Left colon (tissue), 2 donors: ENCODE measurements at regions not wholly inside any gene's neighbourhood (a gene's known extent, or its start where the extent isn't known, plus 50 kb on each side); places are given as distances from the start of the nearest gene placed in this dataset.
"Not testable (repeated sequence)": the region's sequence is repeated elsewhere in the genome, so short reads cannot be mapped to it uniquely, and the experiment has no call there.

Experiments used
- ATAC-seq: fragments of 200-7000 bp; cut with Tn5 transposase; one replicate; pipeline ENCODE4 v1.9.1; 2020; ENCODE audit warnings: mild to moderate bottlenecking, moderate library complexity
- DNase-seq, 2 donors: peaks; one replicate each; pipeline ENCODE4 v3.0.0-alpha.2; 2020
- intact Hi-C, 2 donors: fragments of 100-400 bp; cut with DNase I in 1 of 2; cut with micrococcal nuclease in 1 of 2; formaldehyde crosslinking; loops; one replicate each; pipeline versions ENCODE4 v1.11.2 to v1.14.0; 2022; cut with DNase I, micrococcal nuclease
- donor health status: DM: no; HTN: no; CAD: no.
- donor health status: DM: yes; HTN: yes; CAD: no.

DNA sequence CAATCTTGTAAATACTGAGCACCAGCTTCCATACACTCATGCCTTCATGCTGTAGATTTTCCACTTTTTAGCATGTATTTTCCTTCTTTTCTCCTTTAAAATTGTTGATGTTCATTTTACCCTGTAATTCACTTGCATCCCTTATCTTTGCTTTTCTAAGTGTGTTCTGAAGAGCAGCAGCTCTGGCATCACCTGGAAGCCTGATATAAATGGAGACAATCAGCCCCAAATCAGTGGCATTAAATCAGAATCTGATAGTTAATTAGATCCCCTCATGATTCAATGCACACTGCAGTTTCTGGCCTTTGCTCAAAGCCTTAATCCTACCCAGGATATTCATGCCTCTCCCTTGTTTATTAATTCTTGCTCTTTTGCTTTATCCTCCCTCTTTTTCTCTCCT is 942.4 kb downstream of the XPNPEP1 start:
- intact Hi-C loops = no loop called here
- DNase-seq (no peak), ATAC-seq (no peak)

DNA sequence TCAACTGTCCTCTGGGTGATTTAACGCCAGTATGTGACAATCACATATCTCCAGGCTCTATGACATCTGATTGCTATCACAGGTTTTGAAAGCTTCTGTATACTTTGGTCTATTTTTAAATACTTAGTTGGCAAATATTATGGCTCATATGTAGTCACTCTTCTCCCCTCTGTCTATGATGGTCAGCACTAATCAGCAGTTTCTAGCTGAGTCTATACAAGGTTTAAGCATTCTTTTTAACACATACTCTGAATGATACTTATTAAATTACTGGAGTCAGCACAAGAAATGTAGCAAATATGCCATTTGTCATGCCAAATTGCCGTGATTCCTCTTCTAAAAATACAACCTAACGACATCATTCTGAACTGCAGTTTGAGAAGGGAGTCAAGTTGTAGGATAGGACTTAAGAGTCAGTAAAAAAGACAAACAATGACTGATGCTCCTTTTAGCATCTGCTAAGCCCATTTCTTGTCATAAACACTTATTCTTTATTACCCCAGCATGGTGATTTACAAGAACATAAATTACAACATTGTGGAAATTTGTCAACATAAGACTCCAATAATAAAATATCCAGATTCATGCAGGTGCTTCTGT is 947.8 kb downstream of the XPNPEP1 start:
- intact Hi-C loops = no loop called here
- no peak for ATAC-seq
- DNase-seq = no peak

DNA sequence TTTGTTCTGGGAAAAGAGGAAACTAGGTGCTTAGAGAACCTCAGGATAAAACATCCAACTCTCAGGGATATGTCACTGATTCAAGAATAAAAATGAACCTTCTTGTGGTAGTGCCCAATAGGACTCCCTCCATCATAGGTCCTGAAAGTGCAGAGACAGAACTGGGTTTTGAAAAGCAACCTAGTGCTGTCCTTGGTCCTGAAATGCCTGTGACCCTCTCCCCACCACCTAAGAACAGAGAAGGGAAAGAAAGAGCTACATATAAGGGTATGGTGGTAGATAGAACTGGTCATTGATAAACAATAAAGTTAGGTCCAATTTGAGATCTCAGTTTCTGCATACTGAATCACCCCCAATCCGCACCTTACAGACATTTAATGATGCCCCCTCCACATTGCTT is 953.3 kb downstream of the XPNPEP1 start:
- DNase-seq (no peak), ATAC-seq (no peak)
- intact Hi-C loops = no loop called here

DNA sequence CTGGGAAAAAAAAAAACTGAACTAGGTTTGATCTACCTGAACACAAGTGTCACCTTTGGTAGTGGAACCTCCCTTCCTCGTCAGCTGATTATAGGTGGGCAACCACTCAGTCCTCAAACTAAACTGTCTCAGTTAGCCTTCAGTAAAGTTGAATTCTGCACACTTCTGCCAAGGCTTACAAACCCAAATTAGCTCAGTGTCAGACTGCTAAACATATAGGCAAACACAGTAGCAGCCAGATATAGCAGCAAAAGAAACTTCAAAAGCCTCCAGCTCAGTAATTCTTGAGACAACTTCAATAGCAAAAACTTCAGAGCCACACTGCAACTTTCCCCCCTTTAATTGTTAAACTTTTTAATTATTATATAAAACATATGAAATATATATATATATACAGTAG is 956.9 kb downstream of the XPNPEP1 start:
- intact Hi-C loops = no loop called here
- ATAC-seq (no peak), DNase-seq (no peak)

GRCh38 chr10:108966005-108966404 is 957.3 kb downstream of the XPNPEP1 start:
- intact Hi-C loops = no loop called here
- no peak for DNase-seq
- ATAC-seq = no peak

GRCh38 chr10:108962172-108962571 is 961.1 kb downstream of the XPNPEP1 start:
- intact Hi-C loops = no loop called here
- ATAC-seq = no peak
- no peak for DNase-seq

DNA sequence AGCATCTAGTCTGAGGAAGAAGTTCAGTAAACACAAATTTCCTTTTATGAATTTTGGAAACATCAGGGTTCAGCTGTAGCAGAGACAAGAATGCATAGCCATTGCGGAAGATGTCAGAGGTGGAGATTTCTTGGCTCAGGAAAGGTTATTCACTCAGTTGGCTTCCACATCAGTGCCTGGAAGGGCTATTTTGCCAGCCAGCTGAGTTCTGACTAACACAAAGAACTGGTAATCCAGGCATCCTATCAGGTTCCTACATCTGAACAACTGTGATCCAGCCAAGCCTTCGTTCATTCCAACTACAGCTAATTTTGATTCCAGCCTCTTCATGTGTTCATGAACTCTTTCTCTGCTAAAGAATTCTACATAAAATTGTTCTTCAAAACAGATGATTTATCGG is 965.6 kb downstream of the XPNPEP1 start:
- ATAC-seq (no peak), DNase-seq (no peak)
- intact Hi-C loops = no loop called here

DNA sequence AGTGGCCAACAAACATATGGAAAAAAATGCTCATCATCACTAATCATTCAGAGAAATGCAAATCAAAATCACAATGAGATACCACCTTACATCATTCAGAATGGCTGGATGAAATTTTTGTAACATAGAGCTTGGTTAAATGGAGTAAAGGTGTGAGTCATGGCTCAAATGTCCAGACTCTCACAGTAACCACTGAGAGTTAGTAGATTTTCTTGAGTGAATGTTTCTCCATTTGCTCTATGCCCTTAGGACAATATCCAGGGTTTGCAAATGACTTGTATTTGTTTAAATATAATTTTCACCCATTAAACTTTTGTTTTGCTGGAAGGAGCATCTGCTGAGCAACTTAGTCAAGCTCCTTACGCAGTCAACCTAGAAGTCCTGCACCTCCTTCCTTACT is 967.2 kb downstream of the XPNPEP1 start:
- DNase-seq (no peak), ATAC-seq (no peak)
- intact Hi-C loops = no loop called here

DNA sequence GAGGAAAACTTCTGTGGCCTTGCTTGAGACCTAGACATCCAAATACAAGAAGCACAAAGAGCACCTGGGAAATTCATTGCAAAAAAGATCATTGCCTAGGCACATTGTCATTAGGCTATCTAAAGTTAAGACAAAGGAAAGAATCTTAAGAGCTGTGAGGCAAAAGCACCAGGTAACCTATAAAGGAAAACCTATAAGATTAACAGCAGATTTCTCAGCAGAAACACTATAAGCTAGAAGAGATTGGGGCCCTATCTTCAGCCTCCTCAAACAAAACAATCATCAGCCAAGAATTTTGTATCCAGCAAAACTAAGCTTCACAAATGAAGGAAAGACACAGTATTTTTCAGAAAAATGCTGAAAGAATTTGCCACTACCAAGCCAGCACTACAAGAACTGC is 1003.3 kb downstream of the XPNPEP1 start:
- ATAC-seq, DNase-seq, intact Hi-C loops: not testable (repeated sequence)

GRCh38 chr10:108913300-108913699 is 1010.0 kb downstream of the XPNPEP1 start:
- DNase-seq (no peak), ATAC-seq (no peak)
- intact Hi-C loops = no loop called here

GRCh38 chr10:108911814-108912541 is 1011.3 kb downstream of the XPNPEP1 start:
- intact Hi-C loops = no loop called here
- ATAC-seq (peak; percentile 71), DNase-seq (peak; percentile 41 to 55)

GRCh38 chr10:108908096-108908495 is 1015.2 kb downstream of the XPNPEP1 start:
- ATAC-seq (no peak), DNase-seq (no peak)
- intact Hi-C loops = no loop called here

- intact Hi-C loops = no loop called here
- DNase-seq (no peak), ATAC-seq (no peak)
These were observed 1017.5 kb downstream of the XPNPEP1 start for GRCh38 chr10:108905821-108906220.

DNA sequence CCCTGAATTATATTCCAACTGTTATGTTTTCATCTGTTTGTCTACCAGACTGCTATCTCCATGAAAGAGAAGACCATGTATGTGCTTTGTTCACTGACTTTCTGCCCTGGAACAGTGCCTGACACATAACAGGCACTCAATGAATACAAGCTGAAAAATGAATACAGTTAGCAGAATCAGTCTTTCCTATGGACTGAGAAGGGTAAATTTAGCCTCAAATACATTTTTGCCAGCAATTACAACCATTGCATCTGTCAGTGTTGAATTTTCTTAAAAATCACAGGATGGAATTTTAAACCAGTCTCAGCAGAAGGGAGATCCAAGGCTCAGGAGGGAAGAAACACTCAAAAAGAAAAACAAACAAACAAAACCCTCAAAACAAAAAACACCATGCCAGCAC is 1018.1 kb downstream of the XPNPEP1 start:
- ATAC-seq = no peak
- intact Hi-C loops = no loop called here
- no peak for DNase-seq

GRCh38 chr10:108904163-108904838 is 1019.0 kb downstream of the XPNPEP1 start:
- DNase-seq = no peak
- intact Hi-C loops = no loop called here
- no peak for ATAC-seq

DNA sequence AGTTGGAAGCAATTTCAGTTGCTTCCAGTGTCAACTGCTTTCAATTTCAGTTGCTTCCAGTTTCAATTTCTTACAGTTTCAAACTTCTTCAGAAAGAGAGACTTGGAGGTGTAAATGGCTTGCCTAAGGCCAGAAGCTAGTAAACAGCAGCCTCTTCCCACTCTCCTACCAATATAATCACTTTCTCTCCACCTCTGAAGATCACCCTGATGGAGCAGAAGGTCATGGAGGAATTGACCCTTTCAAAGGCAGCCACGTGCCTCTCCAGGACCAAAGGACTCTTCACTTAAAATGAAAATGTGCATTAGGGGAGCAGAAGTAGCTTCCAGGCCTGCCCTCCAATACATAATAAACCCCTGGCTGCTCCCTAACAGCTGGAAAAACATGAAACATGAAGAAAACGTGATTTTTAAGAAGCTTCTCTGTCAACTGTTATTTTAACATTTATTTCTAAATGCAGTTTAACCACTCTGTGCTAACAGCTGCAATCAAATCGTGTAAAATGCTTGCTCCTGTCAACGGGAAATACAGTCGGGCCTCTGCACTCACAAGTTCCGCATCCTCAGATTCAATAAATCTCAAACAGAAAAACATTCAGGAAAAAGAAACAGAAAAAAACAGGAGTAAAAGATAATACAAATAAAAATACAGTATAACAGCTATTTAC is 1020.6 kb downstream of the XPNPEP1 start:
- no peak for ATAC-seq
- intact Hi-C loops = no loop called here

DNA sequence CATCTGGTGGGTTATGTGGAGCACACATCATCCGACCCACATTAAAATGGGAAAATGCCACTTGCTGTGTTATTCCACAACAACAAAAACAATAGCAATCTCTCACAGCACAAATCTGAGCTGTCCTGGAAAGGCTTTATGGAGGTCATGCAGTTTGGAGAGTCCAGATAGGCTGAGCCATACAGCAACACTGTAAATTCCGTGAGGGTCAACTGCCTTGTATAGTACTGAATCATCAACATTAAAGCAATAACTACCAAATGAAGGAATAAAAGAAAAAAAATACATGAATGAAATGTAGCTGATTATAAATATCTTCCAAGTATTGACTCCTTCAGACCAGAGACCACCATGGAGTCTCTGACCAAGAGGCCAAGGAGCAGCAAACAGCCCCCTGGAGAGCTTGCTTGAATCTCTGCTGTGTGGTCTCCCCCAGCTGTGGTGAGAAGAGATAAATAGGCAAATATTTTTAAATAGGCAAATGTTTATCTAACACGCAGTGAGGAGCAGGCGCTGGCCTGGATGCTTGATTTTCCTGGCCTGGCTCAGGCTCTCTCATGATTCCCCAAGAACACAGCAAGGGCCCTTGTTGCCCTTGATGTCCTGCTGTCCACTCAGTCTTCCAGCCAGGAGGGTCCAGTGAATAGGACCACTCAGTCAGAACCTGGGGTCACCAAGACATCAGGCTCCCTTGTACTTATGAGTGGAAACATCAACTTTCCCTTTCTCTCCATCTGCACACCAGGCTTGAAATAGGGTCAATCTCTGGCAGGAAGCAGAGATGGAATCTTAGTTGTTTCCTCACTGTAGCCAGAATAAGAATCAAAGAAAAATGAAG is 1021.3 kb downstream of the XPNPEP1 start:
- no peak for DNase-seq
- intact Hi-C loops = no loop called here
- ATAC-seq = no peak

More for the DNA sequence above, 1020.6 kb downstream of the XPNPEP1 start:
- DNase-seq = no peak

DNA sequence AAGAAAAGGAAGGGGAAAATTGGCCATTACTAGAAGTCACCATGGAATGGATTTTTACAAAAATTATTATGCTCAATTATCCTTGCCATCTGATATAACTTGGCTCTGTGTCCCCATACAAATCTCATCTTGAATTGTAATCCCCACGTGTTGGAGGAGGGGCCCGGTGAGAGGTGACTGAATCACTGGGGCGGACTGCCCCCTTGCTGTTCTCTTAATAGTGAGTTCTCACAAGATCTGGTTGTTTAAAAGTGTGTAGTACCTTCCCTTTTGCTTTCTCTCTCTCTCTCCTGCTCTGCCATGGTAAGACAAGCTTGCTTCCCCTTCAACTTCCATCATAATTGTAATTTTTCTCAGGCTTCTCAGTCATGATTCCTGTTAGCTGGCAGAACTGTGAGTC is 1023.6 kb downstream of the XPNPEP1 start:
- ATAC-seq (no peak), DNase-seq (no peak)
- intact Hi-C loops = no loop called here
